Left ventricle myocardium inferior (tissue), 1 donor: ENCODE measurements at regions not wholly inside any gene's neighbourhood (a gene's known extent, or its start where the extent isn't known, plus 50 kb on each side); places are given as distances from the start of the nearest gene placed in this dataset.

ENCODE experiments used
- DNase-seq: peaks from one replicate; pipeline ENCODE4 v3.0.0-alpha.2; 2020
- H3K27ac ChIP-seq: fragments of 200-600 bp; replicated peaks from 2 replicates; pipeline ENCODE4 v1.8.0; 2021
- H3K27me3 ChIP-seq: fragments of 200-600 bp; 2 replicates; pipeline ENCODE4 v1.8.0; 2021; ENCODE audit warnings: low read depth
- H3K36me3 ChIP-seq: fragments of 200-600 bp; 2 replicates; pipeline ENCODE4 v1.8.0; 2021
- H3K4me1 ChIP-seq: fragments of 200-600 bp; 2 replicates; pipeline ENCODE4 v1.8.0; 2021
- H3K4me3 ChIP-seq: fragments of 200-600 bp; 2 replicates; pipeline ENCODE4 v1.8.0; 2021; ENCODE audit warnings: mild to moderate bottlenecking, moderate library complexity
- H3K9me3 ChIP-seq: fragments of 200-600 bp; replicated peaks from 2 replicates; pipeline ENCODE4 v1.8.0; 2021
- intact Hi-C: fragments of 100-400 bp; cut with micrococcal nuclease; formaldehyde crosslinking; loops from one replicate; pipeline ENCODE4 v1.11.0; 2022
- TF ChIP-seq, protein P1 (sequence below): fragments of 200-600 bp; IDR thresholded peaks from 2 replicates; pipeline ENCODE4 v1.8.0; 2021; ENCODE audit warnings: antibody characterized with exemption, mild to moderate bottlenecking, borderline replicate concordance
- donor health status: DM: no; HTN: yes; CAD: no; lungs with severe emphysema.

DNA sequence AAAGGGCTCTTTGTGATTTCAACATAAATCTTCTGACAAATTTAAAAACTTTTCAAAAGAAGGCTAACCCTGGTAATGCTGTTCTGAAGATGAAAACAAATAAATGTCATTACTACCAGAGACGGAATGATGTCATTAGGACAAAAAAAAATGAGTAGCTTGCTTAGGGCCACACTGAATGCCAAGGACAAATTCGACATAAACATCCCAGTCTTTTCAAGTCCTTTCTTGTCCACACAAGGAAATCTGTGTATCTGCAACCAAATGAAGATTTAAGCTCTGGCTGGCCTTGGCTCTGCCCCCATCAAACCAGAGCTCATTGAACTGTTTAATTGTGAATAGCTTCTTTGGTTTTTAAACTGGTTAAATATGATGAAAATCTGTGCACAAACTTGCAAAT, 592.7 kb downstream of the TLE1 start:
- H3K36me3 ChIP-seq, result no peaks in the 10 kb centered on the region
- no peak overlapping the region for H3K27ac ChIP-seq
- TF ChIP-seq, protein P1, sequence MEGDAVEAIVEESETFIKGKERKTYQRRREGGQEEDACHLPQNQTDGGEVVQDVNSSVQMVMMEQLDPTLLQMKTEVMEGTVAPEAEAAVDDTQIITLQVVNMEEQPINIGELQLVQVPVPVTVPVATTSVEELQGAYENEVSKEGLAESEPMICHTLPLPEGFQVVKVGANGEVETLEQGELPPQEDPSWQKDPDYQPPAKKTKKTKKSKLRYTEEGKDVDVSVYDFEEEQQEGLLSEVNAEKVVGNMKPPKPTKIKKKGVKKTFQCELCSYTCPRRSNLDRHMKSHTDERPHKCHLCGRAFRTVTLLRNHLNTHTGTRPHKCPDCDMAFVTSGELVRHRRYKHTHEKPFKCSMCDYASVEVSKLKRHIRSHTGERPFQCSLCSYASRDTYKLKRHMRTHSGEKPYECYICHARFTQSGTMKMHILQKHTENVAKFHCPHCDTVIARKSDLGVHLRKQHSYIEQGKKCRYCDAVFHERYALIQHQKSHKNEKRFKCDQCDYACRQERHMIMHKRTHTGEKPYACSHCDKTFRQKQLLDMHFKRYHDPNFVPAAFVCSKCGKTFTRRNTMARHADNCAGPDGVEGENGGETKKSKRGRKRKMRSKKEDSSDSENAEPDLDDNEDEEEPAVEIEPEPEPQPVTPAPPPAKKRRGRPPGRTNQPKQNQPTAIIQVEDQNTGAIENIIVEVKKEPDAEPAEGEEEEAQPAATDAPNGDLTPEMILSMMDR, result no peak
- no peak overlapping the region for H3K4me3 ChIP-seq
- no peak for DNase-seq
- H3K4me1 ChIP-seq, result no peaks in the 10 kb centered on the region
- H3K27me3 ChIP-seq, result no peaks in the 10 kb centered on the region
- H3K9me3 ChIP-seq, result peaks cover 17% of the 10 kb centered on the region
- intact Hi-C loops, result no loop called here

DNA sequence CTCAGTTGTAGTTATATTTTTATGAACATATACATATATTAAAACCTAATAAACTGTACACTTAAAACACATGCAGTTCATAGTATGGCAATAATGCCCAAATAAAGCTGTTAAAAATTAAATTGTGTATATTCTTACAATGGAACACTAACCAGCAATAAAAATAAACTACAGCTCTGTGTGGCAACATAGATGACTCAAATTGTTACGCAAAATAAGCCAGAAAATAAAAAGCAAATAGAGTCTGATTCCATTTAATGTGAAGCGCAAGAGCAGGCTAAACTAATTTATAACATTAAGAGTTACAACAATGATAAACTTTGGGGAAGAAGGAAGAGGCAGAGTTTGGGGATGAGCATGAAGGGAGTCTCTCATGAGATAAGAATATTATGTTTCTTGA, 597.3 kb downstream of the TLE1 start:
- intact Hi-C loops, result no loop called here
- Histone ChIP-seq H3K9me3 (peaks cover 17% of the 10 kb centered on the region), H3K4me1 (no peaks in the 10 kb centered on the region), H3K27ac (no peak overlapping the region), H3K36me3 (no peaks in the 10 kb centered on the region), H3K4me3 (no peak overlapping the region), H3K27me3 (no peaks in the 10 kb centered on the region)
- DNase-seq, result no peak
- TF ChIP-seq, protein P1, result no peak

DNA sequence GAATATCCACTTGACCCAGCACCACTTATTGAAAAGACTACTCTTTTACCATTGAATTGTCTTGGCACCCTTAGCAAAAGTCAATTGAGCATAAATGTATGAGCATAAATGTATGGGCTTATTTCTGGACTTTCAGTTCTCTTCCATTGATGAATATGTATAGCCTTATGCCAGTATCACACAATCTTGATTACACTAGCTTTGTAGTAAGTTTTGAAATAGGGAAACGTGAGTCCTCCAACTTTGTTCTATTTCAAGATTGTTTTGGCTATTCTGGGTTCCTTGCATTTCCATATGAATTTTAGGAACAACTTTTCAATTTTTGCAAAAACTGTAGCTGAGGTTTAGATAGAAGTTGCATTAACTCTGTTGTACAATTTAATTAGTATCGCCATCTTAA, 601.0 kb downstream of the TLE1 start:
- Histone ChIP-seq H3K4me3 (no peak overlapping the region), H3K4me1 (no peaks in the 10 kb centered on the region), H3K9me3 (peaks cover 9% of the 10 kb centered on the region), H3K36me3 (no peaks in the 10 kb centered on the region), H3K27me3 (no peaks in the 10 kb centered on the region), H3K27ac (no peak overlapping the region)
- TF ChIP-seq, protein P1, result no peak
- intact Hi-C loops, result no loop called here
- DNase-seq, result no peak

DNA sequence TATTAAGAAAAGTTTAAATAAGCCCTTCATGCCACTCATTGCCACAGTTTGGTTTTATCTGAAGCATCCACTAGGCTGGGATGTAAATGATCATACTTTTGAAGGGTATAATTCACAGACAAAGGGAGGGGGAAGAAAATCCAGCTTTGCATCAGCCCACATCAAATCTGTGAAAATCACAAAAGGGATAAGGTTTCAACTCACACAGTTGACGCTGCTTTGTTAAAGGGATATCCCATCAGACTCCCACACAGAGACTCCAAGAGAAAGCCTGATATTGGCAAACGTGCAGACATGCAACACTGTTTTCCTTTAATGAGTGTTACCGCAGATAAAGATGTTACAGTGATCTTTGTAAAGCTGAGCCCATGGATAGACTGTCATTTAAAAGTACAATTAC, 602.9 kb downstream of the TLE1 start:
- TF ChIP-seq, protein P1, result no peak
- H3K27me3 ChIP-seq, result no peaks in the 10 kb centered on the region
- no peaks in the 10 kb centered on the region for H3K4me1 ChIP-seq
- H3K4me3 ChIP-seq, result no peak overlapping the region
- H3K36me3 ChIP-seq, result no peaks in the 10 kb centered on the region
- no peaks in the 10 kb centered on the region for H3K9me3 ChIP-seq
- intact Hi-C loops, result no loop called here
- no peak overlapping the region for H3K27ac ChIP-seq
- DNase-seq, result no peak

DNA sequence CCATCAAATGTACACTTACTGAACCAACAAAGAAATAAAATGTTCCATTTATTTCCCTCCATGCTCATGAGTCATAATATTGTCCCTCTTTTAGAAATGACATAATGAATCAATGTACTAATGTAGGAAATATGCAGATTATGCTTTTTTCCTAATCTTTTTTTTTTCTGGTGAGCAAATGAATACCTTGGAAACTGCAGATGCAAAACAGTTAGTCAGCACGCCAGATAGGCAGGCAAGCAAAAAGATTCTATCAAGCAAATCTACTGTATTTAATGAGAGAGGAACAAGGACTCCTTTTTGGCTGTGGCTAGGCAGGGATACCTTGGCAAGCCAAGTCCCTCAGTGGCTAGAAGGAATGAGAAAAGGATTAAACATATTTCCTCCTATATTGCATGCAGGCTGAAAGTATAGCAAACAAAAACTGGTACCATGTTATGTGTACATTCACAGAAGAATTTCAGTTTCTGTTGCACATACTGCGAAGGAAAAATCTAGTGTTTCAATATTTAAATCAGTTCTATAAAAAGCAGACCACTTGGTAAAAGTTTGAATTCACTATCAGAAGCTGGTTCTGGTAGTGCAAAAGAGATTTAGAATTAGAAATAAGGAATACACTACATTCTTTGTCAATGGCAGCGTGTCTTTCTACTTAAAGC, 605.4 kb downstream of the TLE1 start:
- DNase-seq, result no peak
- TF ChIP-seq, protein P1, result no peak
- H3K4me3 ChIP-seq, result no peak overlapping the region
- no peaks in the 10 kb centered on the region for H3K27me3 ChIP-seq
- H3K4me1 ChIP-seq, result no peaks in the 10 kb centered on the region
- no peaks in the 10 kb centered on the region for H3K36me3 ChIP-seq
- intact Hi-C loops, result no loop called here
- no peak overlapping the region for H3K27ac ChIP-seq
- H3K9me3 ChIP-seq, result no peaks in the 10 kb centered on the region

DNA sequence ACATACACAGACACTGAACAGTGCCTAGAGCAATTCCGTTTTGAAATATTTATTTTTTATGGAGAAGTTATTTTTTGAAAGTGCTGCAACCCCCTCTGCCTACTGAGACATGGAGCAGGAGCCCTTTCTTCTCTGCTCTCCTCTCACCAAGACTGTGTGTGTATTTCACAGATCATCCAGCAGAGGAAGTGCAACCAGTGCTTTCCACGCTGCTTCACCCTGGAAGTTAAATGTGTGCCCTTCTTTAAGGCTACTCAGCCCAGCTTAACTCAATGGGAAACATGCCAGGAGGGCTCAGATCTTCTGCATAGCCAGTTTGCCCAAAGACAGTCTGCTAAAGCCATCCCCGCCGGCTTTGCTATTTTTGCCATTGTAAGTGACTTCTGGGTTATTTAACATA, 606.3 kb downstream of the TLE1 start:
- no peak overlapping the region for H3K4me3 ChIP-seq
- H3K27ac ChIP-seq, result no peak overlapping the region
- no peaks in the 10 kb centered on the region for H3K36me3 ChIP-seq
- no peaks in the 10 kb centered on the region for H3K9me3 ChIP-seq
- H3K4me1 ChIP-seq, result no peaks in the 10 kb centered on the region
- no peak for DNase-seq
- intact Hi-C loops, result no loop called here
- no peaks in the 10 kb centered on the region for H3K27me3 ChIP-seq
- TF ChIP-seq, protein P1, result peak; percentile 19
